Testis (tissue), 2 donors: ENCODE measurements at regions not wholly inside any gene's neighbourhood (a gene's known extent, or its start where the extent isn't known, plus 50 kb on each side); places are given as distances from the start of the nearest gene placed in this dataset.

Experiments
- CTCF ChIP-seq, 3 experiments: fragments of 450-650 bp in 2 of 3; fragments of 200-600 bp in 1 of 3; sonication (generic) in 1 of 3; IDR thresholded peaks; one replicate each; pipeline ENCODE4 v1.5.1; 2016 to 2019; ENCODE audit warnings: antibody characterized with exemption in 3 of 3, mild to moderate bottlenecking in 2 of 3, moderate library complexity in 1 of 3
- POLR2A ChIP-seq: fragments of 450-650 bp; IDR thresholded peaks from one replicate; pipeline ENCODE4 v1.6.1; 2017; ENCODE audit warnings: antibody characterized with exemption, mild to moderate bottlenecking, moderate library complexity

- no peak for TF ChIP-seq CTCF (IDR thresholded peaks at IDR 0.05)
- TF ChIP-seq POLR2A, result no peak
Measured at GRCh38 chr1:199079994-199080393, 441.2 kb downstream of the PTPRC start.
